ENCODE measurements at regions not wholly inside any gene's neighbourhood (a gene's known extent, or its start where the extent isn't known, plus 50 kb on each side); places are given as distances from the start of the nearest gene placed in this dataset.

- Histone ChIP-seq H3K36me3 (no peaks in the 10 kb centered on the region), H3K27me3 (peaks cover 18 to 95% (median 61%) of the 10 kb centered on the region in 3 donors), H3K4me3 (no peak overlapping the region), H3K9me3 (no peaks in the 10 kb centered on the region), H3K27ac (no peak overlapping the region), H3K4me1 (peaks cover 0 to 10% (median 8%) of the 10 kb centered on the region in 4 donors)
- WGBS, 2 donors: 56 to 59% methylated on average over 8 of the region's 8 CpGs
- intact Hi-C loops (cut with DNase I): no loop called here
- no peak for TF ChIP-seq POLR2AphosphoS5 (IDR thresholded peaks at IDR 0.05)
- no peak for TF ChIP-seq EP300 (IDR thresholded peaks at IDR 0.05)
- no peak for TF ChIP-seq CTCF (IDR thresholded peaks at IDR 0.05)
- TF ChIP-seq POLR2A (IDR thresholded peaks at IDR 0.05): no peak
- DNase-seq: no peak
These were observed 65.8 kb upstream of the UNC5A start for GRCh38 chr5:176744584-176744965.

GRCh38 chr5:176747670-176748072 is 62.7 kb upstream of the UNC5A start:
- no peak for DNase-seq
- Histone ChIP-seq H3K4me3 (no peak overlapping the region), H3K27me3 (peaks cover 18 to 64% (median 50%) of the 10 kb centered on the region in 3 donors), H3K9me3 (no peaks in the 10 kb centered on the region), H3K4me1 (peaks cover 0 to 10% (median 8%) of the 10 kb centered on the region in 4 donors), H3K27ac (no peak overlapping the region), H3K36me3 (no peaks in the 10 kb centered on the region)
- no peak for TF ChIP-seq EP300 (IDR thresholded peaks at IDR 0.05)
- TF ChIP-seq CTCF (IDR thresholded peaks at IDR 0.05): no peak
- TF ChIP-seq POLR2A (IDR thresholded peaks at IDR 0.05): no peak
- no peak for TF ChIP-seq POLR2AphosphoS5 (IDR thresholded peaks at IDR 0.05)
- intact Hi-C loops (cut with DNase I): no loop called here
- WGBS, 2 donors: 90 to 91% methylated on average over 5 of the region's 5 CpGs

GRCh38 chr5:176748073-176748966 is 62.0 kb upstream of the UNC5A start:
- no peak overlapping the region for H3K27ac ChIP-seq
- intact Hi-C loops (cut with DNase I): no loop called here
- peaks cover 14 to 58% (median 44%) of the 10 kb centered on the region in 3 donors for H3K27me3 ChIP-seq
- no peak for DNase-seq
- 75 to 83% methylated on average over 24 of the region's 24 CpGs for whole genome bisulfite sequencing, 2 donors
- no peaks in the 10 kb centered on the region for H3K9me3 ChIP-seq
- peaks cover 0 to 7% (median 5%) of the 10 kb centered on the region in 4 donors for H3K4me1 ChIP-seq
- TF ChIP-seq POLR2AphosphoS5 (IDR thresholded peaks at IDR 0.05) (no peak), EP300 (IDR thresholded peaks at IDR 0.05) (no peak), POLR2A (IDR thresholded peaks at IDR 0.05) (no peak), CTCF (IDR thresholded peaks at IDR 0.05) (no peak)
- no peak overlapping the region for H3K4me3 ChIP-seq
- no peaks in the 10 kb centered on the region for H3K36me3 ChIP-seq

GRCh38 chr5:176748967-176749935 is 61.1 kb upstream of the UNC5A start:
- intact Hi-C loops (cut with DNase I): no loop called here
- Histone ChIP-seq H3K27ac (no peak overlapping the region), H3K4me3 (no peak overlapping the region), H3K36me3 (no peaks in the 10 kb centered on the region), H3K27me3 (peaks cover 5 to 48% (median 34%) of the 10 kb centered on the region in 3 donors), H3K4me1 (no peaks in the 10 kb centered on the region), H3K9me3 (no peaks in the 10 kb centered on the region)
- 72 to 74% methylated on average over 21 of the region's 21 CpGs for WGBS, 2 donors
- no peak for DNase-seq
- TF ChIP-seq CTCF (IDR thresholded peaks at IDR 0.05): no peak
- no peak for TF ChIP-seq POLR2AphosphoS5 (IDR thresholded peaks at IDR 0.05)

All from sigmoid colon (tissue), 6 donors.